Urinary bladder (tissue), 3 donors: ENCODE measurements at regions not wholly inside any gene's neighbourhood (a gene's known extent, or its start where the extent isn't known, plus 50 kb on each side); places are given as distances from the start of the nearest gene placed in this dataset.

ENCODE experiments used
- DNase-seq: peaks from one replicate; pipeline ENCODE4 v3.0.0-alpha.2; 2015; ENCODE audit errors: extremely low spot score
- H3K27ac ChIP-seq: one replicate; pipeline ENCODE4 v1.5.1; 2013; ENCODE audit warnings: low read depth, mild to moderate bottlenecking, moderate library complexity
- H3K36me3 ChIP-seq: one replicate; pipeline ENCODE4 v1.6.1; 2013; ENCODE audit warnings: mild to moderate bottlenecking, moderate library complexity; ENCODE audit not compliant: insufficient read depth
- H3K4me1 ChIP-seq: one replicate; pipeline ENCODE4 v1.6.1; 2013; ENCODE audit warnings: mild to moderate bottlenecking, moderate library complexity; ENCODE audit not compliant: insufficient read depth
- H3K4me3 ChIP-seq: one replicate; pipeline ENCODE4 v1.5.1; 2013; ENCODE audit warnings: low read depth, low read length
- WGBS: extraction: QIAGEN DNeasy Blood & Tissue Kit; methylation state at CpG from one replicate; pipeline ENCODE4 v1.1.7; 2013; 5-methylcytosine and 5-hydroxymethylcytosine counted together
- donor health status: healthy with polysubstance abuse.
- donor health status: healthy.

GRCh38 chr2:180472133-180472532 is 465.0 kb upstream of the CWC22 start:
- Histone ChIP-seq H3K27ac (no peak overlapping the region), H3K4me1 (no peaks in the 10 kb centered on the region), H3K4me3 (no peak overlapping the region), H3K36me3 (no peaks in the 10 kb centered on the region)
- peak; percentile 15 for DNase-seq
- WGBS, result 16% methylated on average over 1 of the region's 1 CpG

- Histone ChIP-seq H3K36me3 (no peaks in the 10 kb centered on the region), H3K4me1 (no peaks in the 10 kb centered on the region), H3K4me3 (no peak overlapping the region), H3K27ac (no peak overlapping the region)
- peak; percentile 50 for DNase-seq
Measured at GRCh38 chr2:180463608-180464007, 456.5 kb upstream of the CWC22 start.

- DNase-seq, result no peak
- Histone ChIP-seq H3K4me3 (no peak overlapping the region), H3K36me3 (no peaks in the 10 kb centered on the region), H3K4me1 (no peaks in the 10 kb centered on the region), H3K27ac (no peak overlapping the region)
- WGBS, result 93% methylated on average over 3 of the region's 3 CpGs
Measured at GRCh38 chr2:180461761-180462160, 454.7 kb upstream of the CWC22 start.

- WGBS, result 90% methylated on average over 3 of the region's 3 CpGs
- Histone ChIP-seq H3K36me3 (no peaks in the 10 kb centered on the region), H3K4me1 (no peaks in the 10 kb centered on the region), H3K4me3 (no peak overlapping the region), H3K27ac (no peak overlapping the region)
- DNase-seq, result no peak
Measured at GRCh38 chr2:180456801-180457200, 449.7 kb upstream of the CWC22 start.

GRCh38 chr2:180450841-180451240 is 443.7 kb upstream of the CWC22 start:
- H3K36me3 ChIP-seq, result no peaks in the 10 kb centered on the region
- H3K4me1 ChIP-seq, result no peaks in the 10 kb centered on the region
- no peak overlapping the region for H3K27ac ChIP-seq
- no peak for DNase-seq
- no peak overlapping the region for H3K4me3 ChIP-seq

- no peak overlapping the region for H3K4me3 ChIP-seq
- H3K4me1 ChIP-seq, result no peaks in the 10 kb centered on the region
- no peaks in the 10 kb centered on the region for H3K36me3 ChIP-seq
- DNase-seq, result no peak
- 89% methylated on average over 3 of the region's 3 CpGs for WGBS
- no peak overlapping the region for H3K27ac ChIP-seq
Measured at GRCh38 chr2:180449171-180449915, 442.2 kb upstream of the CWC22 start.

- Histone ChIP-seq H3K27ac (no peak overlapping the region), H3K36me3 (no peaks in the 10 kb centered on the region), H3K4me3 (no peak overlapping the region), H3K4me1 (no peaks in the 10 kb centered on the region)
- 93% methylated on average over 6 of the region's 6 CpGs for WGBS
- DNase-seq, result no peak
Measured at GRCh38 chr2:180446492-180446891, 439.4 kb upstream of the CWC22 start.

GRCh38 chr2:180443888-180444287 is 436.8 kb upstream of the CWC22 start:
- Histone ChIP-seq H3K36me3 (no peaks in the 10 kb centered on the region), H3K27ac (no peak overlapping the region), H3K4me3 (no peak overlapping the region), H3K4me1 (no peaks in the 10 kb centered on the region)
- 0% methylated on average over 1 of the region's 1 CpG for WGBS
- DNase-seq, result no peak

- H3K4me1 ChIP-seq, result no peaks in the 10 kb centered on the region
Measured at GRCh38 chr2:180442860-180443644, 436.0 kb upstream of the CWC22 start.

GRCh38 chr2:180419212-180419611 is 412.1 kb upstream of the CWC22 start:
- Histone ChIP-seq H3K4me1 (no peaks in the 10 kb centered on the region), H3K4me3 (no peak overlapping the region), H3K27ac (no peak overlapping the region), H3K36me3 (no peaks in the 10 kb centered on the region)
- WGBS, result 94% methylated on average over 3 of the region's 3 CpGs
- DNase-seq, result no peak

More at GRCh38 chr2:180442860-180443644, 436.0 kb upstream of the CWC22 start:
- no peak for DNase-seq
- H3K4me3 ChIP-seq, result no peak overlapping the region
- WGBS, result 97% methylated on average over 1 of the region's 1 CpG
- no peaks in the 10 kb centered on the region for H3K36me3 ChIP-seq
- no peak overlapping the region for H3K27ac ChIP-seq

GRCh38 chr2:180416627-180417026 is 409.5 kb upstream of the CWC22 start:
- Histone ChIP-seq H3K27ac (no peak overlapping the region), H3K4me1 (no peaks in the 10 kb centered on the region), H3K4me3 (no peak overlapping the region), H3K36me3 (no peaks in the 10 kb centered on the region)
- no peak for DNase-seq
- WGBS, result 54% methylated on average over 6 of the region's 6 CpGs

GRCh38 chr2:180413336-180413735 is 406.2 kb upstream of the CWC22 start:
- 91% methylated on average over 2 of the region's 2 CpGs for WGBS
- no peak overlapping the region for H3K4me3 ChIP-seq
- no peak for DNase-seq
- no peaks in the 10 kb centered on the region for H3K36me3 ChIP-seq
- no peaks in the 10 kb centered on the region for H3K4me1 ChIP-seq
- no peak overlapping the region for H3K27ac ChIP-seq

GRCh38 chr2:180412219-180412618 is 405.1 kb upstream of the CWC22 start:
- H3K4me1 ChIP-seq, result no peaks in the 10 kb centered on the region
- WGBS, result 39% methylated on average over 4 of the region's 4 CpGs
- no peak for DNase-seq

GRCh38 chr2:180411661-180412060 is 404.6 kb upstream of the CWC22 start:
- Histone ChIP-seq H3K36me3 (no peaks in the 10 kb centered on the region), H3K4me1 (no peaks in the 10 kb centered on the region), H3K4me3 (no peak overlapping the region), H3K27ac (no peak overlapping the region)
- DNase-seq, result no peak
- WGBS, result 47% methylated on average over 5 of the region's 5 CpGs

More at GRCh38 chr2:180412219-180412618, 405.1 kb upstream of the CWC22 start:
- Histone ChIP-seq H3K4me3 (no peak overlapping the region), H3K27ac (no peak overlapping the region), H3K36me3 (no peaks in the 10 kb centered on the region)
